Osteocyte (in vitro differentiated cells): ENCODE measurements at regions not wholly inside any gene's neighbourhood (a gene's known extent, or its start where the extent isn't known, plus 50 kb on each side); places are given as distances from the start of the nearest gene placed in this dataset.

Source experiments
- DNase-seq: peaks from one replicate; pipeline ENCODE4 v3.0.0; 2021; ENCODE audit warnings: mixed read lengths; ENCODE audit not compliant: unreplicated experiment; ENCODE audit errors: extremely low spot score
- H3K27ac Mint-ChIP-seq: one replicate; pipeline ENCODE4 v1.8.0; 2021; ENCODE audit warnings: mild to moderate bottlenecking, mixed read lengths; ENCODE audit not compliant: unreplicated experiment
- H3K27me3 Mint-ChIP-seq: one replicate; pipeline ENCODE4 v1.8.0; 2021; ENCODE audit warnings: mixed read lengths; ENCODE audit not compliant: unreplicated experiment
- H3K36me3 Mint-ChIP-seq: one replicate; pipeline ENCODE4 v1.8.0; 2021; ENCODE audit warnings: mixed read lengths; ENCODE audit not compliant: unreplicated experiment
- H3K4me1 Mint-ChIP-seq: one replicate; pipeline ENCODE4 v1.8.0; 2021; ENCODE audit warnings: mixed read lengths; ENCODE audit not compliant: unreplicated experiment
- H3K4me3 Mint-ChIP-seq: one replicate; pipeline ENCODE4 v1.8.0; 2021; ENCODE audit warnings: mild to moderate bottlenecking, moderate library complexity, mixed read lengths; ENCODE audit not compliant: unreplicated experiment
- H3K9me3 Mint-ChIP-seq: one replicate; pipeline ENCODE4 v1.8.0; 2021; ENCODE audit warnings: mixed read lengths; ENCODE audit not compliant: unreplicated experiment
- CTCF ChIP-seq: fragments of 200-600 bp; sonication (generic); IDR thresholded peaks from 2 replicates; pipeline ENCODE4 v1.5.0; 2021; ENCODE audit warnings: antibody characterized with exemption, mild to moderate bottlenecking, moderate library complexity

- no peak overlapping the region for H3K27ac Mint-ChIP-seq
- no peaks in the 10 kb centered on the region for H3K9me3 Mint-ChIP-seq
Observed at GRCh38 chr22:25383278-25383820, 163.9 kb downstream of the CRYBB2 start.

GRCh38 chr22:25383892-25384291 is 164.5 kb downstream of the CRYBB2 start:
- H3K4me1 Mint-ChIP-seq = no peaks in the 10 kb centered on the region
- no peak overlapping the region for H3K4me3 Mint-ChIP-seq
- H3K27me3 Mint-ChIP-seq = no peaks in the 10 kb centered on the region
- no peak overlapping the region for H3K27ac Mint-ChIP-seq
- H3K36me3 Mint-ChIP-seq = peaks cover 5% of the 10 kb centered on the region
- H3K9me3 Mint-ChIP-seq = no peaks in the 10 kb centered on the region
- no peak for TF ChIP-seq CTCF
- DNase-seq = no peak

More at GRCh38 chr22:25383278-25383820, 163.9 kb downstream of the CRYBB2 start:
- no peak for DNase-seq
- H3K27me3 Mint-ChIP-seq = no peaks in the 10 kb centered on the region
- no peak for TF ChIP-seq CTCF
- peaks cover 5% of the 10 kb centered on the region for H3K36me3 Mint-ChIP-seq
- H3K4me1 Mint-ChIP-seq = no peaks in the 10 kb centered on the region
- H3K4me3 Mint-ChIP-seq = no peak overlapping the region

GRCh38 chr22:25386538-25386884 is 167.1 kb downstream of the CRYBB2 start:
- H3K27ac Mint-ChIP-seq = no peak overlapping the region

GRCh38 chr22:25388415-25388814 is 169.0 kb downstream of the CRYBB2 start:
- H3K36me3 Mint-ChIP-seq = no peaks in the 10 kb centered on the region
- no peaks in the 10 kb centered on the region for H3K9me3 Mint-ChIP-seq
- TF ChIP-seq CTCF = no peak
- H3K4me1 Mint-ChIP-seq = no peaks in the 10 kb centered on the region
- DNase-seq = no peak
- H3K27ac Mint-ChIP-seq = no peak overlapping the region
- H3K4me3 Mint-ChIP-seq = no peak overlapping the region
- H3K27me3 Mint-ChIP-seq = no peaks in the 10 kb centered on the region

More at GRCh38 chr22:25386538-25386884, 167.1 kb downstream of the CRYBB2 start:
- no peaks in the 10 kb centered on the region for H3K9me3 Mint-ChIP-seq
- no peak for DNase-seq
- no peaks in the 10 kb centered on the region for H3K4me1 Mint-ChIP-seq
- no peak for TF ChIP-seq CTCF
- no peaks in the 10 kb centered on the region for H3K36me3 Mint-ChIP-seq
- no peak overlapping the region for H3K4me3 Mint-ChIP-seq
- H3K27me3 Mint-ChIP-seq = no peaks in the 10 kb centered on the region

GRCh38 chr22:25388866-25389540 is 169.6 kb downstream of the CRYBB2 start:
- H3K9me3 Mint-ChIP-seq = no peaks in the 10 kb centered on the region
- H3K36me3 Mint-ChIP-seq = no peaks in the 10 kb centered on the region
- no peaks in the 10 kb centered on the region for H3K27me3 Mint-ChIP-seq
- no peak overlapping the region for H3K4me3 Mint-ChIP-seq
- no peak for DNase-seq
- no peak overlapping the region for H3K27ac Mint-ChIP-seq
- TF ChIP-seq CTCF = no peak
- H3K4me1 Mint-ChIP-seq = no peaks in the 10 kb centered on the region
